DMS153 treated with DMSO at 0.1 percent for 48 hours (cell line): ENCODE measurements at regions not wholly inside any gene's neighbourhood (a gene's known extent, or its start where the extent isn't known, plus 50 kb on each side); places are given as distances from the start of the nearest gene placed in this dataset.
"Not testable (repeated sequence)": the region's sequence is repeated elsewhere in the genome, so short reads cannot be mapped to it uniquely, and the experiment has no call there.

ENCODE experiments used
- DNase-seq: peaks from one replicate; lab custom pipeline; 2025; ENCODE audit not compliant: unreplicated experiment; lab: John Stamatoyannopoulos, UW

GRCh38 chr19:30228835-30229524, 143.2 kb upstream of the ZNF536 start:
- no peak for DNase-seq

GRCh38 chr19:30229525-30230174, 142.5 kb upstream of the ZNF536 start:
- DNase-seq = no peak

GRCh38 chr19:30231408-30232318, 140.5 kb upstream of the ZNF536 start:
- no peak for DNase-seq

- no peak for DNase-seq
These were observed 138.8 kb upstream of the ZNF536 start for GRCh38 chr19:30233375-30233774.

GRCh38 chr19:30235946-30236345, 136.2 kb upstream of the ZNF536 start:
- no peak for DNase-seq

GRCh38 chr19:30236587-30236986, 135.6 kb upstream of the ZNF536 start:
- no peak for DNase-seq

- no peak for DNase-seq
These were observed 135.0 kb upstream of the ZNF536 start for GRCh38 chr19:30237140-30237539.

GRCh38 chr19:30240904-30241695, 131.1 kb upstream of the ZNF536 start:
- no peak for DNase-seq

- no peak for DNase-seq
These were observed 127.7 kb upstream of the ZNF536 start for GRCh38 chr19:30244533-30244932.

GRCh38 chr19:30245401-30246039, 126.7 kb upstream of the ZNF536 start:
- no peak for DNase-seq

GRCh38 chr19:30249911-30250310, 122.3 kb upstream of the ZNF536 start:
- DNase-seq = no peak

- no peak for DNase-seq
These were observed 120.0 kb upstream of the ZNF536 start for GRCh38 chr19:30252214-30252613.

GRCh38 chr19:30253581-30253996, 118.6 kb upstream of the ZNF536 start:
- DNase-seq = no peak

GRCh38 chr19:30254158-30254557, 118.0 kb upstream of the ZNF536 start:
- no peak for DNase-seq

GRCh38 chr19:30254789-30255188, 117.4 kb upstream of the ZNF536 start:
- DNase-seq = no peak

- DNase-seq = no peak
These were observed 116.2 kb upstream of the ZNF536 start for GRCh38 chr19:30255791-30256495.

- no peak for DNase-seq
These were observed 115.7 kb upstream of the ZNF536 start for GRCh38 chr19:30256496-30256850.

- no peak for DNase-seq
These were observed 108.3 kb upstream of the ZNF536 start for GRCh38 chr19:30263830-30264381.

GRCh38 chr19:30265918-30266317, 106.3 kb upstream of the ZNF536 start:
- DNase-seq = not testable (repeated sequence)

GRCh38 chr19:30266687-30267086, 105.5 kb upstream of the ZNF536 start:
- DNase-seq = no peak
